ENCODE measurements at regions not wholly inside any gene's neighbourhood (a gene's known extent, or its start where the extent isn't known, plus 50 kb on each side); places are given as distances from the start of the nearest gene placed in this dataset.

DNA sequence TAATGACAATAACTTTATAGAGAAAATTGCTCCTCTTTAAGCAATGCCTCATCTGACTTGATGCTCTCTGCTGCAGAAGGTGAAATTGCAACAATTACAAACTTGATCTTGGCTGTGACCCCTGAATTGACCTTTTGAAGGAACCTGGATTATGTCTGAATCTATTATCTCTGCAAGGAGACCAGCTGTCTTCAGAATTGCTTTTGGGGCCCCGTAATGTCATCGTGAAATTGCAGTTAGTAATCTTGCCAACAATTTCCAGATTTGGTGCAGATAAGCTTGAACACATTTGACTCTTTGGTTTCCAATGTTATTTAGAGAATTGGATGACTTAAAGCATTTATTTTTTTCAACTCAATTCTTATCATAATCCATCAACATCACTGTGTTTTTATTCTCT lies 520.6 kb downstream of the CCSER2 start:
- TF ChIP-seq, protein P1, sequence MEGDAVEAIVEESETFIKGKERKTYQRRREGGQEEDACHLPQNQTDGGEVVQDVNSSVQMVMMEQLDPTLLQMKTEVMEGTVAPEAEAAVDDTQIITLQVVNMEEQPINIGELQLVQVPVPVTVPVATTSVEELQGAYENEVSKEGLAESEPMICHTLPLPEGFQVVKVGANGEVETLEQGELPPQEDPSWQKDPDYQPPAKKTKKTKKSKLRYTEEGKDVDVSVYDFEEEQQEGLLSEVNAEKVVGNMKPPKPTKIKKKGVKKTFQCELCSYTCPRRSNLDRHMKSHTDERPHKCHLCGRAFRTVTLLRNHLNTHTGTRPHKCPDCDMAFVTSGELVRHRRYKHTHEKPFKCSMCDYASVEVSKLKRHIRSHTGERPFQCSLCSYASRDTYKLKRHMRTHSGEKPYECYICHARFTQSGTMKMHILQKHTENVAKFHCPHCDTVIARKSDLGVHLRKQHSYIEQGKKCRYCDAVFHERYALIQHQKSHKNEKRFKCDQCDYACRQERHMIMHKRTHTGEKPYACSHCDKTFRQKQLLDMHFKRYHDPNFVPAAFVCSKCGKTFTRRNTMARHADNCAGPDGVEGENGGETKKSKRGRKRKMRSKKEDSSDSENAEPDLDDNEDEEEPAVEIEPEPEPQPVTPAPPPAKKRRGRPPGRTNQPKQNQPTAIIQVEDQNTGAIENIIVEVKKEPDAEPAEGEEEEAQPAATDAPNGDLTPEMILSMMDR (IDR thresholded peaks at IDR 0.05 in 4 of 5, conservative IDR thresholded peaks at IDR 0.05 in 1 of 5) = no peak
- no peak for TF ChIP-seq POLR2A (IDR thresholded peaks at IDR 0.05)
